LNCaP clone FGC (cell line): ENCODE measurements at regions not wholly inside any gene's neighbourhood (a gene's known extent, or its start where the extent isn't known, plus 50 kb on each side); places are given as distances from the start of the nearest gene placed in this dataset.
"Not testable (repeated sequence)": the region's sequence is repeated elsewhere in the genome, so short reads cannot be mapped to it uniquely, and the experiment has no call there.

ENCODE experiments used
- DNase-seq: peaks from one replicate; pipeline ENCODE4 v3.0.0-alpha.2; 2011; ENCODE audit warnings: low read depth
- H3K4me3 ChIP-seq: 2 replicates; pipeline ENCODE4 v1.5.1; 2011; ENCODE audit warnings: mild to moderate bottlenecking, low read depth, low read length, control low read depth
- TF ChIP-seq, protein P1 (sequence below): IDR thresholded peaks from 2 replicates; pipeline ENCODE4 v1.5.1; 2012; ENCODE audit warnings: mild to moderate bottlenecking; ENCODE audit not compliant: control insufficient read depth, insufficient read depth; ENCODE audit errors: extremely low read depth

DNA sequence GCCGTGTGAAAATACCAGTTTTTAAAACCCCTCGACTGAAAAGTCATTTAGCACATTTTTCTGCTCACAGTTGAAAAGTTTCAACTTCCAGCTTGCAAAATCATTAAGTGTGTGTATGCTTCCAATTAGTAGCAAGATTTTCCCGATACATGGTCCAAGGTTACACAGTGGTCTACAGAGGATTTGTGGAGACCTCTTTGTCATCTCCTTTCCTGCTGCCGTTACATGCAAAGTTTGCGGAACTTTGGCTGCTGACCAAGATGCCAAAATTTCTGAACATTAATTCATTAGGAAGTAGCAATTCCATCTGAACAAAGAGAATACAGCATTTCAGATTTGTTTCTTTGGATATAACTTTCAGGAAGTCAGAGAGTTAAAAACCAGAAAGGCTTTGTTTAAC is 474.6 kb downstream of the PLCL1 start:
- TF ChIP-seq, protein P1, sequence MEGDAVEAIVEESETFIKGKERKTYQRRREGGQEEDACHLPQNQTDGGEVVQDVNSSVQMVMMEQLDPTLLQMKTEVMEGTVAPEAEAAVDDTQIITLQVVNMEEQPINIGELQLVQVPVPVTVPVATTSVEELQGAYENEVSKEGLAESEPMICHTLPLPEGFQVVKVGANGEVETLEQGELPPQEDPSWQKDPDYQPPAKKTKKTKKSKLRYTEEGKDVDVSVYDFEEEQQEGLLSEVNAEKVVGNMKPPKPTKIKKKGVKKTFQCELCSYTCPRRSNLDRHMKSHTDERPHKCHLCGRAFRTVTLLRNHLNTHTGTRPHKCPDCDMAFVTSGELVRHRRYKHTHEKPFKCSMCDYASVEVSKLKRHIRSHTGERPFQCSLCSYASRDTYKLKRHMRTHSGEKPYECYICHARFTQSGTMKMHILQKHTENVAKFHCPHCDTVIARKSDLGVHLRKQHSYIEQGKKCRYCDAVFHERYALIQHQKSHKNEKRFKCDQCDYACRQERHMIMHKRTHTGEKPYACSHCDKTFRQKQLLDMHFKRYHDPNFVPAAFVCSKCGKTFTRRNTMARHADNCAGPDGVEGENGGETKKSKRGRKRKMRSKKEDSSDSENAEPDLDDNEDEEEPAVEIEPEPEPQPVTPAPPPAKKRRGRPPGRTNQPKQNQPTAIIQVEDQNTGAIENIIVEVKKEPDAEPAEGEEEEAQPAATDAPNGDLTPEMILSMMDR = no peak
- no peak overlapping the region for H3K4me3 ChIP-seq
- DNase-seq = no peak

DNA sequence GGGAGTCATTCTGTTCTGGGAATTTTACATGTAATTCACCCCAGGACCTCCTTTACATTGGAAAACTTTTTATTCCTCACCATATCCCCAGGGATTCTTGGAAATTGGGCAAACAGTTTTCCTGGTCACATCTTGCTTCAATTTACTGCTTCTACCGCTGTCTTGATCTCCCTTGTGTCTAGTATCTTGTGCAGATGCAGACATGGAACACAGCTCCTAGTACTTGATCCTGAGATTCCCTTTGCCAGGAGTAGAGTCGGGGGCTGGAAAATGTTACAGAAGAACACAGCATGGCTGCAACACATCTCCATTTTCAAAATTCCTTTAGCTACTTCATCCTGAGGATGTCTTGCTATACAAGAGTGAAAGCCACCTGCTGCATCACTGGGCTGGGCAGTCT is 472.8 kb downstream of the PLCL1 start:
- TF ChIP-seq, protein P1 = no peak
- DNase-seq = no peak
- H3K4me3 ChIP-seq = no peak overlapping the region

DNA sequence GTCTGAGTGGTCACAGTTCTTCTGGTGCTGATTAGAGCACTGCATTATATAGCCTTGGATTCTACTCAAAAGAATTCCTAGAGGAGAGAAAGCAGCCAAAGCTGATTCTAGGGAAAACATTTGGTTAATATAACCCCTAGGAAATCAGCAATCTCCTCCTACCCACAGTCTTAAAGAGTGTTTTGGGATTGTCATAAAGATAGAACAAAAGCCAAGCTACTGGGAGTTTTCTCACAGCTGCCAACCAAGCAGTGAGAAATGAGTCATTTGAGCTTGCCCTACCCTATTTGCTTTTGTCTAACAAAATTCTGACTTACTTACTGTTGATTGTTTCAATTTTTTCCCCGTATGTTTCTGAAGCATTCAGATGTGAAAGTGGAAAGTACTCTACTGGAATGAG is 469.3 kb downstream of the PLCL1 start:
- TF ChIP-seq, protein P1 = no peak
- H3K4me3 ChIP-seq = no peak overlapping the region
- DNase-seq = no peak

DNA sequence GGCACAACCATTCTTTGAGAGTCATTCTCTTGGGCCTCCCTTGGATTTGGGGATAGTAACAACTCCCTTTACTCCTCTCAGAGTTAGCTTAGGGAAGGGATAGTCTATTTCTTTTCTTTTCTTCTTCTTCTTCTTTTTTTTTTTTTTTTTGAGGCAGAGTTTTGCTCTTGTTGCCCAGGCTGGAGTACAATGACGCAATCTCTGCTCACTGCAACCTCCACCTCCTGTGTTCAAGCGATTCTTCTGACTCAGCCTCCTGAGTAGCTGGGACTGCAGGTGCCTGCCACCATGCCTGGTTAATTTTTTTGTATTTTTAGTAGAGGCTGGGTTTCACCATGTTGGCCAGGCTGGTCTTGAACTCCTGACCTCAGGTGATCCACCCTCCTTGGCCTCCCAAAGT is 465.8 kb downstream of the PLCL1 start:
- H3K4me3 ChIP-seq, DNase-seq: not testable (repeated sequence)

DNA sequence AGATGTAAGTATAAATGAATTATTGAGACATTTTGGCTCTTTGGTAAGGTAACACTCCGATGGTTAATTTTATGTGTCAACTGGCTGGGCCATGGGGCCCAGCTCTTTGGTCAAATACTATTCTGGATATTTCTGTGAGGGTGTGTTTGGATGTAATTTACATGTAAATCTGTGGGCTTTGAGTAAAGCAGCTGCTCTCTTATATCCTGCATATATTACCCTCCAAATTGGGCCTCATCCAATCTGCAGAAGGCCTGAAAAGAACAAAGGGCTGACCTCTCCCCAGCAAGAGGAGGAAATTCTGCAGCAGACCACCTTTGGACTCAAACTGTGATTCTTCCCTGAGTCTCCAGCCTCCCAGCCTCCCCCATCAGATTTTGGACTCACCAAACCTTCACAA is 464.1 kb downstream of the PLCL1 start:
- H3K4me3 ChIP-seq = no peak overlapping the region
- no peak for DNase-seq
- TF ChIP-seq, protein P1 = no peak

DNA sequence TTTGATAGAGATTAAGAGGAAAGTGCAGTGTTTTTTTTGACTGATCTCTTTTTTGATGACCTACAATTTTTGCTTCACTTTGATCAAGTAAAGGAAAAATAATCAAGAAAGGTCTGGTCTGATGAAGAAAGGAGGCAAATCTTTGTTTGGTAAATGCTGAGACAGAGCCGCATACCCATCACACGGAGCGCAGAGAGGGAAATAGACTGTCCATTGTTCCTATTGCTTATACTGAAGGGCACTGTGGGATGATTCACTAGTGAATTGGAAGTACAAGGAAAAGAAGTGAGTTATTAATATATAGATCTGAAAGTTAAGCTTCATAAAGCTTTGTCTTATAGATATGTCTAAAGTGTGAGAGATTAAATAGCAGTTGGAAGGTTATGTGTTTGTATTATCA is 455.1 kb downstream of the PLCL1 start:
- DNase-seq = no peak
- no peak overlapping the region for H3K4me3 ChIP-seq
- TF ChIP-seq, protein P1 = no peak

DNA sequence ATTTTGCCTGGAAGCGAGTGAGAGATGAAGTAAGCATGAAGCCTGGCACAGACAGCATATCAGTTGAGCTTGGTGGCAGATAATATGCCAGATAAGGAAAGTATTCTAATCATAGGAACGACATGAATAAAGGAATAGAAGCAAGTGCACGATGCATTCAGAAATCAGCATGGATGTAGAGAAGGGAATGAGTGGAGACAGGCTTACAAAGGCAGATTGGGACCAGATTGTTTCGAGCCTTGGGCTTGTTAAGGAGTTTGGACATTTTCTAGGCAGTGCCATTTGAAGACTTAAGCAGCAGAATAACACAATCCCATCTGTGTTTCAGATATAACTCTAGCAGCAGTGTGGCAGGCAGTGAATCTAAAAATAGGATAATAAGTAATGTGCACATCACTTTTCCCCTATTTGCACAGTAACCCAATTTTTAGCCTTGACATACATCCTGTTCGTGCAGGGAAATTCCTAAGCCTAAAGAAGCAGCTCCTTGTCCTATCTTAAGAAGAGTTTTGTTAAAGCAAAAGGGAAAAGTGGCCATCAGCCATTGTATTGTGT is 450.2 kb downstream of the PLCL1 start:
- TF ChIP-seq, protein P1 = no peak
- no peak for DNase-seq
- H3K4me3 ChIP-seq = no peak overlapping the region

DNA sequence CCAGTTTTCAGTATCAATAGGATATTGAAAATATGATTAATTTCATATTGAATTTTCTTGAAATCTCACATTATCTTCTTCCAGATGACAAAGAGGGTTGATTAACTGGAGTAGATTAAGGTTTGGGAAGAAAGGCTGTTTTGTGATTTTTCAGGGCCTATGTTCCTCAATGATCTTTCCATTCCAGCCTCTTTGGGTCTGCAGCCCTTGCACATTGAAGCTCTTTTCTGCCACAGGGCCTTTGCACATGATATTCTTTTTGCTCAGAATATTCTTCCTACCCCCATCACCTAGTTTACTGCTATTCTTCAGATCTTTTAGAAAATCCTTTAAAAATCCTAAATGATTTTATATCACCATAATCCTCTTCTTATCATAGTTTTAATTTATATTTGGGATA is 449.6 kb downstream of the PLCL1 start:
- no peak for DNase-seq
- H3K4me3 ChIP-seq = no peak overlapping the region
- TF ChIP-seq, protein P1 = no peak
